ENCODE measurements at regions not wholly inside any gene's neighbourhood (a gene's known extent, or its start where the extent isn't known, plus 50 kb on each side); places are given as distances from the start of the nearest gene placed in this dataset.
A peak's percentile ranks its signal among the peaks of the same experiment; 100 is the strongest.
"Not testable (repeated sequence)": the region's sequence is repeated elsewhere in the genome, so short reads cannot be mapped to it uniquely, and the experiment has no call there.

GRCh38 chr15:96053031-96053780 lies 277.3 kb upstream of the NR2F2 start:
- no peak for DNase-seq

- no peak for DNase-seq
Measured at GRCh38 chr15:96053781-96054428, 276.6 kb upstream of the NR2F2 start.

GRCh38 chr15:96054621-96055020 lies 275.9 kb upstream of the NR2F2 start:
- no peak for DNase-seq

GRCh38 chr15:96058103-96058851 lies 272.2 kb upstream of the NR2F2 start:
- DNase-seq, result peak; percentile 86

GRCh38 chr15:96058852-96059103 lies 271.7 kb upstream of the NR2F2 start:
- DNase-seq, result not testable (repeated sequence)

GRCh38 chr15:96060591-96060990 lies 269.9 kb upstream of the NR2F2 start:
- DNase-seq, result not testable (repeated sequence)

- no peak for DNase-seq
Measured at GRCh38 chr15:96064351-96064756, 266.1 kb upstream of the NR2F2 start.

- DNase-seq, result no peak
Measured at GRCh38 chr15:96066126-96066525, 264.4 kb upstream of the NR2F2 start.

GRCh38 chr15:96066852-96067495 lies 263.5 kb upstream of the NR2F2 start:
- no peak for DNase-seq

- DNase-seq, result no peak
Measured at GRCh38 chr15:96067677-96068076, 262.8 kb upstream of the NR2F2 start.

- no peak for DNase-seq
Measured at GRCh38 chr15:96068897-96069296, 261.6 kb upstream of the NR2F2 start.

GRCh38 chr15:96070636-96071035 lies 259.9 kb upstream of the NR2F2 start:
- DNase-seq, result no peak

- DNase-seq, result no peak
Measured at GRCh38 chr15:96072821-96073220, 257.7 kb upstream of the NR2F2 start.

- DNase-seq, result no peak
Measured at GRCh38 chr15:96073908-96074307, 256.6 kb upstream of the NR2F2 start.

- no peak for DNase-seq
Measured at GRCh38 chr15:96075895-96076294, 254.6 kb upstream of the NR2F2 start.

GRCh38 chr15:96076350-96076749 lies 254.2 kb upstream of the NR2F2 start:
- no peak for DNase-seq

- DNase-seq, result no peak
Measured at GRCh38 chr15:96079041-96079440, 251.5 kb upstream of the NR2F2 start.

- no peak for DNase-seq
Measured at GRCh38 chr15:96079882-96080281, 250.6 kb upstream of the NR2F2 start.

- DNase-seq, result no peak
Measured at GRCh38 chr15:96086164-96086563, 244.3 kb upstream of the NR2F2 start.

- DNase-seq, result no peak
Measured at GRCh38 chr15:96087180-96087884, 243.2 kb upstream of the NR2F2 start.

GRCh38 chr15:96088650-96089049 lies 241.8 kb upstream of the NR2F2 start:
- no peak for DNase-seq

- no peak for DNase-seq
Measured at GRCh38 chr15:96089405-96090058, 241.0 kb upstream of the NR2F2 start.

All from inflammatory macrophage treated with lipopolysaccharide for 4 hours (primary cell).